ENCODE measurements at regions not wholly inside any gene's neighbourhood (a gene's known extent, or its start where the extent isn't known, plus 50 kb on each side); places are given as distances from the start of the nearest gene placed in this dataset.

DNA sequence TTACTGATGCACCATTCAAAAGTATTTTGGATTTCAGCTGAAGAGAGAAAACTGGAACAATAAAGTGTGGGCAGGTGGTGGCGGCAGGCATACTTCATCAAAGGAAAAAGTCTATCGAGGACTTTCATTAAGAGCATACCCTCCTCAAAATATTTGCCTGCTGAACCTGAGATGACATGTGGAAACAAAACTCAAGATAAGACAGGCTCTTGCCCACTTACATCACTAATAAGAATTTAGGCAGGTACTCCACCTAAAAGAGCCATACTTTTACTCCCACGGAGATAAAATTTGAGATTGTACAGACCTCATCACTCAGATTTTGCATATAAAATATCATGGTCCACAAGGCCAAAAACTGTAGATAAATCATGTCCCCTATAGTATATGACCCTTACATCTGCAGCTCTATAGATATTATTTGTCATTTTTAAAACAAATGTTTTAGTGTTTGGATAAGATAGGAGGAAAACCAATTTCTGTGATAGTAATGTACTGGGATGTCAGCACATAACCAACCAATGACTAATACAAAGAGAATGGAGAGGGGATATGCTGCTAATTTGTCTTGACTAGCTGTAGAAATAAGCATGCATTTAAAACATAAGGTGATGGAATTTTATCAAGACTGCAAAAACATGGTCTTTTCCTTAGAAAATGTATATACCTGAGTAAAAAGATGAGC is 730.6 kb upstream of the ZNF608 start:
- no peak overlapping the region for H3K4me3 Mint-ChIP-seq
- peaks cover 0 to 22% (median 5%) of the 10 kb centered on the region in 7 donors for H3K9me3 Mint-ChIP-seq
- H3K27ac Mint-ChIP-seq = no peak overlapping the region
- ATAC-seq (ENCODE audit: low read depth in 2 of 2) = no peak
- Histone ChIP-seq H3K4me1 (ENCODE audit: control insufficient read depth, insufficient read depth, low read length, poor library complexity, severe bottlenecking) (no peaks in the 10 kb centered on the region), H3K4me3 (ENCODE audit: low read depth, low read length) (no peak overlapping the region), H3K9me3 (ENCODE audit: control insufficient read depth in 2 of 2, low read length in 2 of 2) (no peaks in the 10 kb centered on the region), H3K36me3 (ENCODE audit: control insufficient read depth, insufficient read depth, low read length) (no peaks in the 10 kb centered on the region), H3K27me3 (ENCODE audit: control insufficient read depth, insufficient read depth, low read length) (no peaks in the 10 kb centered on the region), H3K27ac (ENCODE audit: insufficient read depth, low read length, poor library complexity, severe bottlenecking) (no peak overlapping the region)
- DNase-seq = no peak
- no peaks in the 10 kb centered on the region for H3K36me3 Mint-ChIP-seq
- H3K27me3 Mint-ChIP-seq = no peaks in the 10 kb centered on the region
- no peaks in the 10 kb centered on the region for H3K4me1 Mint-ChIP-seq

DNA sequence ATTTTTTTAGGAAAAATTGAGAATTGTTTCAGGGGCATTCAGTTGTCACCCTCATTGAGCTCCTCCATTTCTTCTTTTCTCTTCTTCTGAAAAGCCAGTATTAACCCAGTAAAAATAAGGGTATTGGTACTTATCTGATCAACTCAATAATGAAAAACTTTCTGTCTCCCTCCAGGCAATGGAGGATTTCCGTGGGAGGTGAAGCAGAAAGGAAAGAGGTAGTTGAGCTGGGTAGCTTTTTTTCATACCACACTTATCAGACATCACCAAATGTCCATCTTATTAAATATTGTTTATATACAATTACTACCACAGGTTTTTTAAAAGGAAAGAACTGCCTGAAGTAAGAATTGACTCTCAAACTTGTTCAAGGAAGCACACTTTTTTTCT is 731.1 kb upstream of the ZNF608 start:
- Histone ChIP-seq H3K27me3 (ENCODE audit: control insufficient read depth, insufficient read depth, low read length) (no peaks in the 10 kb centered on the region), H3K4me3 (ENCODE audit: low read depth, low read length) (no peak overlapping the region), H3K27ac (ENCODE audit: insufficient read depth, low read length, poor library complexity, severe bottlenecking) (no peak overlapping the region), H3K4me1 (ENCODE audit: control insufficient read depth, insufficient read depth, low read length, poor library complexity, severe bottlenecking) (no peaks in the 10 kb centered on the region), H3K36me3 (ENCODE audit: control insufficient read depth, insufficient read depth, low read length) (no peaks in the 10 kb centered on the region), H3K9me3 (ENCODE audit: control insufficient read depth in 2 of 2, low read length in 2 of 2) (no peaks in the 10 kb centered on the region)
- DNase-seq (no peak), ATAC-seq (ENCODE audit: low read depth in 2 of 2) (no peak)
- Mint-ChIP-seq H3K36me3 (no peaks in the 10 kb centered on the region), H3K27ac (peak overlapping the region in 1 of 3 donors; percentile 32), H3K4me3 (no peak overlapping the region), H3K27me3 (no peaks in the 10 kb centered on the region), H3K9me3 (peaks cover 0 to 22% (median 6%) of the 10 kb centered on the region in 7 donors), H3K4me1 (no peaks in the 10 kb centered on the region)

DNA sequence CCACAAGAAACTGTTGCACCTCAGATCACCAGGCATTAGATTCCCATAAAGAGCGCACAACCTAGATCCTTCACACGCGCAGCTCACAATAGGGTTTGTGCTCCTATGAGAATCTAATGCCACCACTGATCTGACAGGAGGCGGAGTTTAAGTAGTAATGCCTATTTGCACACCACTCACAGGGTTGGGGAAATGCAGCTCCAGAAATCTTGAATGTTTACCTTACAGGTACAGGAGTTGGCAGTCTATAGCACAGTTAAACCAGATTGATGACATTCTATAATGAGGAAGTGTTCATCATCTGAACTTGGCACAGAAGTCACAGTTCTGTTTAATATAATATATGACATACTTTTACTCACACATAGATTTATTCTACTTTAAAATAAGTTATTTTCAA is 732.2 kb upstream of the ZNF608 start:
- no peak for ATAC-seq (ENCODE audit: low read depth in 2 of 2)
- H3K27ac ChIP-seq (ENCODE audit: insufficient read depth, low read length, poor library complexity, severe bottlenecking) = no peak overlapping the region
- Mint-ChIP-seq H3K36me3 (no peaks in the 10 kb centered on the region), H3K4me3 (no peak overlapping the region), H3K4me1 (no peaks in the 10 kb centered on the region), H3K27me3 (no peaks in the 10 kb centered on the region), H3K27ac (no peak overlapping the region), H3K9me3 (peaks cover 0 to 28% (median 7%) of the 10 kb centered on the region in 7 donors)
- no peaks in the 10 kb centered on the region for H3K4me1 ChIP-seq (ENCODE audit: control insufficient read depth, insufficient read depth, low read length, poor library complexity, severe bottlenecking)
- no peak overlapping the region for H3K4me3 ChIP-seq (ENCODE audit: low read depth, low read length)
- H3K9me3 ChIP-seq (ENCODE audit: control insufficient read depth in 2 of 2, low read length in 2 of 2) = no peaks in the 10 kb centered on the region
- no peak for DNase-seq
- no peaks in the 10 kb centered on the region for H3K36me3 ChIP-seq (ENCODE audit: control insufficient read depth, insufficient read depth, low read length)
- H3K27me3 ChIP-seq (ENCODE audit: control insufficient read depth, insufficient read depth, low read length) = no peaks in the 10 kb centered on the region

DNA sequence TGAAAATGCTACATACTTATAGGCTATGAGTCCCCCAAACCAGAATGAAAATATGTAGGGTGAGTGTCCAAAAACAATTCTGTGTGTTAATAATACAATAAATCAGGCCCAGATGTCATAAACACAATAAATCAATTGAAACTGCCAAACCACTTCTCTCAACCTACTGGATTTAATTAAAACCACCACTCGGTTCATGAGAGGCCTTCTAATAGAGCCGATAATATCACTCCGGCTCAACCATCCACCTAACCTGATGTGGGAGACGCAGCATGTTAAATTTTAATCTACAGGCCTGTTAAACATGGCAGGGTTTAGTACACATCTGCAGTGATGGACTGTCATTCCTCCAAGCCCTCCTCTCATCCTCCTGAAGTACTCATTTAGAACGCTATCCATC is 734.5 kb upstream of the ZNF608 start:
- Mint-ChIP-seq H3K9me3 (peaks cover 0 to 28% (median 6%) of the 10 kb centered on the region in 7 donors), H3K36me3 (no peaks in the 10 kb centered on the region), H3K4me3 (no peak overlapping the region), H3K4me1 (no peaks in the 10 kb centered on the region), H3K27me3 (no peaks in the 10 kb centered on the region), H3K27ac (no peak overlapping the region)
- no peak overlapping the region for H3K27ac ChIP-seq (ENCODE audit: insufficient read depth, low read length, poor library complexity, severe bottlenecking)
- DNase-seq (no peak), ATAC-seq (ENCODE audit: low read depth in 2 of 2) (no peak)
- H3K9me3 ChIP-seq (ENCODE audit: control insufficient read depth in 2 of 2, low read length in 2 of 2) = no peaks in the 10 kb centered on the region
- no peak overlapping the region for H3K4me3 ChIP-seq (ENCODE audit: low read depth, low read length)
- no peaks in the 10 kb centered on the region for H3K27me3 ChIP-seq (ENCODE audit: control insufficient read depth, insufficient read depth, low read length)
- H3K36me3 ChIP-seq (ENCODE audit: control insufficient read depth, insufficient read depth, low read length) = no peaks in the 10 kb centered on the region
- no peaks in the 10 kb centered on the region for H3K4me1 ChIP-seq (ENCODE audit: control insufficient read depth, insufficient read depth, low read length, poor library complexity, severe bottlenecking)

DNA sequence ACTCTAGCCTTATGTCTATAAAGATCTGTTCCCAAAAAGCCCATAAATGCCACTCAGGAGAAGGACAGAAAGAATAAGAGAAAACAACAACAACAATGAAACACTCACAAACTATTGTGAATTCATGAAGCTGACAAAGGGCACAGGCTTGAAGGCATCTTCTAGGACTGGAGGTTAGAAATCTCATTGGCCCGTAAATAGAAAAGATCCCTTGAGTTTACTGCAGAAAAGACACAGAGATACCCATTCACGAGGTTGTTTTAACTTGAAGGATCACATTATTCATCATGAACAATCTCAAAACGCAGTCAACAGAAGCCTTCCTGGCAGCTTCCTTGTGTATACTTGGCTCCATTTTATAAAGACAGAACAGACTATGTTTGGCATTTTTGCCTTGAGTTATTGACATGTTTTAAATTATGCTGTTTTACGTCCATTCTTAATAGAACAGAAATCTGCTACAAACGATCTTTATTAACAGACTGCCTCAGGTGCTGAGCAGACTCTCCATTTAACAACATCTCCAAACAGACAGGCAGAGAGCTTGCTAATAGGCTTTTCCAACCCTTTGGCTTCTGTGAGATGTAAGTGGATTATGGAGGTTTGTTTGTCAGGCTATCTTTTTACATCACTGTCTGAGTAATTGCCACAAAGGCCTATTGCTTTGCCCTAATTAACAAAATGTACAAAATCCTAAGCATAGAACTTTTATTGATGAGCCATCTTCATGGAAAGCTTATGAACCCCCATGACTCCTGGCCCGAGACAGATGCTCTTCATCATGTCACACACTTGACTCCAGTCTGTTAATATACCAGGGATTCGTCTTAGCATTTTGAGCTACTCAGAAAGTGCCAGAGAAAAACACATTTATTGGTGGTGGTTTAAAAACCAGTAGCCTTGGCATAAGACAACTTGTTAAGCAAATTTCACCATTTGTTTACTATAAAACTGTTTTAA is 735.3 kb upstream of the ZNF608 start:
- Mint-ChIP-seq H3K36me3 (no peaks in the 10 kb centered on the region), H3K4me3 (no peak overlapping the region), H3K27ac (no peak overlapping the region), H3K27me3 (no peaks in the 10 kb centered on the region), H3K4me1 (no peaks in the 10 kb centered on the region), H3K9me3 (peaks cover 0 to 30% (median 8%) of the 10 kb centered on the region in 7 donors)
- DNase-seq = no peak
- ATAC-seq (ENCODE audit: low read depth in 2 of 2) = no peak
- H3K27me3 ChIP-seq (ENCODE audit: control insufficient read depth, insufficient read depth, low read length) = no peaks in the 10 kb centered on the region
- no peak overlapping the region for H3K27ac ChIP-seq (ENCODE audit: insufficient read depth, low read length, poor library complexity, severe bottlenecking)
- H3K4me1 ChIP-seq (ENCODE audit: control insufficient read depth, insufficient read depth, low read length, poor library complexity, severe bottlenecking) = no peaks in the 10 kb centered on the region
- no peak overlapping the region for H3K4me3 ChIP-seq (ENCODE audit: low read depth, low read length)
- no peaks in the 10 kb centered on the region for H3K9me3 ChIP-seq (ENCODE audit: control insufficient read depth in 2 of 2, low read length in 2 of 2)
- H3K36me3 ChIP-seq (ENCODE audit: control insufficient read depth, insufficient read depth, low read length) = no peaks in the 10 kb centered on the region

DNA sequence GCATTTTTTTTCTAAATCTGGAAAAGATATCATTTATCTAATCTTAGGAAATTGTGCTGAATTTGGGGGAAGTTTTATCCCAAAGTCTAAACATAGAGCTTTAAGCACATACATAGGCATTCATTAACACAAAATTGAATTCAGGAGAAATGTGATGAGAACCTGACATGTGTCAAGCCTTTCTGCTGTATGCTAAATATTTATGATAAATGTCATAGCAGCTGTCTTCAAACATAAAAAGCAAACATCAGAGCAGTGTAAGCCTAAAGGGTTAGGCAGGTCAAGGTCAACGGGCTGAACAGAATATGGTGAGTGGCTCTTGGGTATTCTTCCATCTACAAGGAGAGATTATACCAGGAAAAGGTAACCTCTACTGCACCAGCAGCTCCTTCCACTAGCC is 737.2 kb upstream of the ZNF608 start:
- H3K9me3 ChIP-seq (ENCODE audit: control insufficient read depth in 2 of 2, low read length in 2 of 2) = no peaks in the 10 kb centered on the region
- H3K27ac Mint-ChIP-seq = no peak overlapping the region
- no peaks in the 10 kb centered on the region for H3K27me3 ChIP-seq (ENCODE audit: control insufficient read depth, insufficient read depth, low read length)
- H3K4me3 Mint-ChIP-seq = no peak overlapping the region
- H3K9me3 Mint-ChIP-seq = peaks cover 0 to 33% (median 8%) of the 10 kb centered on the region in 7 donors
- H3K4me1 Mint-ChIP-seq = no peaks in the 10 kb centered on the region
- H3K36me3 ChIP-seq (ENCODE audit: control insufficient read depth, insufficient read depth, low read length) = no peaks in the 10 kb centered on the region
- H3K27ac ChIP-seq (ENCODE audit: insufficient read depth, low read length, poor library complexity, severe bottlenecking) = no peak overlapping the region
- ATAC-seq (ENCODE audit: low read depth in 2 of 2) (no peak), DNase-seq (no peak)
- H3K4me3 ChIP-seq (ENCODE audit: low read depth, low read length) = no peak overlapping the region
- H3K36me3 Mint-ChIP-seq = no peaks in the 10 kb centered on the region
- H3K27me3 Mint-ChIP-seq = no peaks in the 10 kb centered on the region
- no peaks in the 10 kb centered on the region for H3K4me1 ChIP-seq (ENCODE audit: control insufficient read depth, insufficient read depth, low read length, poor library complexity, severe bottlenecking)

DNA sequence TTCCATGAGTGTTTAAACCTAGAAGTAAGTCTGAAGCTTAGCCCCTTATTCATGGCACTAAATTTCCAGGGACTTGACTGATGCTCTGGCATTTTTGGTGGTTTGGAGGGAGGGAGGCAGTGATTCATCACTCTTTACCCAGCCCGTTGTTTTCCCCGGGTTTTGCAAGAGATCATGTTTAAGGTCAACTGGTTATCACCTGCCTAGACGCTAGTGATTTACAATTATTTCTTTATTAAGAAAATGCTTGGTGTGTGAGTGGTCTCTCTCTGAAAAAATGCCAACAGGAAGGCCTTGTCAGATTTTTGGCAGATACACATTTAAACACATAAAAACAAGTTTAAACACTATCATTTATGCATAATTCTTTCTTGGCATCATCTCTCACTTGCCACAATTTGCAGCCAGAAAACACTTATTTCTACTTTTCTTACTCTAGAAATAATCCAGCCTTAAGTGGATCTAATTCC is 737.9 kb upstream of the ZNF608 start:
- no peak overlapping the region for H3K4me3 ChIP-seq (ENCODE audit: low read depth, low read length)
- Mint-ChIP-seq H3K27me3 (no peaks in the 10 kb centered on the region), H3K36me3 (no peaks in the 10 kb centered on the region), H3K27ac (no peak overlapping the region), H3K4me3 (no peak overlapping the region), H3K9me3 (peaks cover 0 to 32% (median 9%) of the 10 kb centered on the region in 7 donors), H3K4me1 (no peaks in the 10 kb centered on the region)
- ATAC-seq (ENCODE audit: low read depth in 2 of 2) = no peak
- H3K4me1 ChIP-seq (ENCODE audit: control insufficient read depth, insufficient read depth, low read length, poor library complexity, severe bottlenecking) = no peaks in the 10 kb centered on the region
- no peaks in the 10 kb centered on the region for H3K36me3 ChIP-seq (ENCODE audit: control insufficient read depth, insufficient read depth, low read length)
- H3K27ac ChIP-seq (ENCODE audit: insufficient read depth, low read length, poor library complexity, severe bottlenecking) = no peak overlapping the region
- no peak for DNase-seq
- H3K9me3 ChIP-seq (ENCODE audit: control insufficient read depth in 2 of 2, low read length in 2 of 2) = no peaks in the 10 kb centered on the region
- no peaks in the 10 kb centered on the region for H3K27me3 ChIP-seq (ENCODE audit: control insufficient read depth, insufficient read depth, low read length)
